Glutamatergic neuron (in vitro differentiated cells): ENCODE measurements at regions not wholly inside any gene's neighbourhood (a gene's known extent, or its start where the extent isn't known, plus 50 kb on each side); places are given as distances from the start of the nearest gene placed in this dataset.

ENCODE experiments used
- DNase-seq: peaks from one replicate; pipeline ENCODE4 v3.0.0; 2022
- H3K27ac Mint-ChIP-seq: one replicate; pipeline ENCODE4 v1.8.0; 2020; ENCODE audit warnings: mild to moderate bottlenecking, mixed read lengths, inconsistent platforms; ENCODE audit not compliant: unreplicated experiment
- H3K27me3 Mint-ChIP-seq: one replicate; pipeline ENCODE4 v1.8.0; 2020; ENCODE audit warnings: mild to moderate bottlenecking, moderate library complexity, mixed read lengths, inconsistent platforms; ENCODE audit not compliant: unreplicated experiment
- H3K36me3 Mint-ChIP-seq: one replicate; pipeline ENCODE4 v1.8.0; 2020; ENCODE audit warnings: mild to moderate bottlenecking, mixed read lengths, inconsistent platforms; ENCODE audit not compliant: unreplicated experiment
- H3K4me1 Mint-ChIP-seq: one replicate; pipeline ENCODE4 v1.8.0; 2020; ENCODE audit warnings: mild to moderate bottlenecking, low read depth, mixed read lengths, inconsistent platforms; ENCODE audit not compliant: unreplicated experiment
- H3K4me3 Mint-ChIP-seq: one replicate; pipeline ENCODE4 v1.8.0; 2020; ENCODE audit warnings: mild to moderate bottlenecking, mixed read lengths, inconsistent platforms; ENCODE audit not compliant: unreplicated experiment
- H3K9me3 Mint-ChIP-seq: one replicate; pipeline ENCODE4 v1.8.0; 2020; ENCODE audit warnings: mild to moderate bottlenecking, moderate library complexity, mixed read lengths, inconsistent platforms; ENCODE audit not compliant: unreplicated experiment
- CTCF ChIP-seq: fragments of 200-600 bp; sonication (generic); IDR thresholded peaks from one replicate; pipeline ENCODE4 v1.5.0; 2021; ENCODE audit not compliant: partially characterized antibody, unreplicated experiment

DNA sequence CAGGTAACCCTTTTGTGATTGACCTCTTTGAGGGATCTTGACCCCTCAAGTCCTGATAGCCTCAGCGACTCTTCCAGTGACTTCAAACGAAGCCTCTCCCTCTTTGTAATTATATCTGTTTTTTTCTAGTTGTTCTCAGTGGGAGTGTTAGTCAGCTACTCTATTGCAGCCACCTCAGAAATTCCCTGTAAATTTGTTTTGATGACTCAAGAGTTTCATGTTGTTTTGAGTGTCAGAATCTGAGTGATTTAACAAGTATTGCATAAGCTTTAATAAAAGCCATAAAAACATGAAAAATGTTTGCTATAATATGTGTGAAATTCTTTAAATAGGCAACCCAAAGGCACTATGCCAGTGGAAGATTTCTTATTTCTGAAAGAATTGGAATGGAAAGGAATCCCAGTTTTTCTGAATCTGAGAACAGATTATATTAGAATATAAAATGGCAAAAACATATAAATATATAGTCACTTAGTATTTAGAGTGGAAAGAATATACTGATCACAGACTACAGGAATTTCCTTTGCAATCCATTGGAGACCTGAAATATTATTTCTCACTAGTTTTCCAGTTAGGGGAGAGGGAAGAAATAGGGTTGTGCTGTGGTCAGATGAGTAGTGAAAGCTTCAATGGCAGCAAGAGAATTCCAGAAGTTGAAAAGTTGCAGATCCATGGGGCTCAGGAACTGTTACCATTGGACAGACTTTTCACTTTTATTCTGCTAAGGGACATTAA is 94.4 kb upstream of the SEMA3C start:
- Mint-ChIP-seq H3K9me3 (no peaks in the 10 kb centered on the region), H3K4me1 (no peaks in the 10 kb centered on the region), H3K27me3 (no peaks in the 10 kb centered on the region), H3K27ac (no peak overlapping the region), H3K36me3 (no peaks in the 10 kb centered on the region), H3K4me3 (no peak overlapping the region)
- DNase-seq, result no peak
- TF ChIP-seq CTCF, result no peak

DNA sequence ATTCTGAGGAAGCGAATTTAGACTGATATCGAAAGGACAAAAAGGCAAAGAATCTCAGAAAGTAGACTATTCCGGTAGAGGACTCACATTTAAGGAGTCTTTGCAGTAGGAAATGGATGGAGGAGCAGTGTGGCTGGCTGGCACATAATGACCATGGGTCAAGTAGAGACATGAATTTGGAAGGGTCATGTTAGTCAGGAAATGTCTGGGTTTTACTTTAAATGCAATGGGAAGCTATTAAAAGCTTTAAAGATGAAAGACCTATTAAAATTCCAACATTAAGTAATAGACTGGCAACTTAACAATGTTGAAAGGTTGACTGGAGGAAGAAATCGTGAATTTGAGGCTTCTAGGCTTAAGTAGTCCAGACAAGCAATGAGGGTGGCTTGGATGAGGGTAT is 90.0 kb upstream of the SEMA3C start:
- H3K4me3 Mint-ChIP-seq, result no peak overlapping the region
- no peak overlapping the region for H3K27ac Mint-ChIP-seq
- H3K27me3 Mint-ChIP-seq, result no peaks in the 10 kb centered on the region
- DNase-seq, result no peak
- H3K9me3 Mint-ChIP-seq, result no peaks in the 10 kb centered on the region
- no peaks in the 10 kb centered on the region for H3K36me3 Mint-ChIP-seq
- H3K4me1 Mint-ChIP-seq, result no peaks in the 10 kb centered on the region
- TF ChIP-seq CTCF, result no peak

DNA sequence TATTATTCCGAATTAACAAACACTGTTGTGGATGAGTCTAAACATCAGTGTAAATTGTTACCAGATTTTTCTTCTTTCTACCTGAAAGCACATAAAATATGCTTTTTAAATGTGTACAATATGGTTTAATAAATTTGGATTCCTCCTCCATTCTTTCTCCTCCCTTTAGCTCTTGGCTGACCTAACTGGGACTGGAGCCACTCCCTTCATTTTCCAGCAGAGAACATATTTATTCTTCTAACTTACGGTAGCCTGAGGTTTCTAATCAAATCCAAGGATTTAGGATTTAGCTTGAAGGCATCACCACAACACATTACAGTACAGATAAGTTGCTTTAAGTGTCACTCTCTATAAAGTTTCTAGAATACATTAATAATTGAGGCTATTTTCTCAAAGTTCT is 88.2 kb upstream of the SEMA3C start:
- Mint-ChIP-seq H3K9me3 (no peaks in the 10 kb centered on the region), H3K27me3 (no peaks in the 10 kb centered on the region), H3K4me3 (no peak overlapping the region), H3K4me1 (no peaks in the 10 kb centered on the region), H3K27ac (no peak overlapping the region), H3K36me3 (no peaks in the 10 kb centered on the region)
- TF ChIP-seq CTCF, result no peak
- DNase-seq, result no peak

DNA sequence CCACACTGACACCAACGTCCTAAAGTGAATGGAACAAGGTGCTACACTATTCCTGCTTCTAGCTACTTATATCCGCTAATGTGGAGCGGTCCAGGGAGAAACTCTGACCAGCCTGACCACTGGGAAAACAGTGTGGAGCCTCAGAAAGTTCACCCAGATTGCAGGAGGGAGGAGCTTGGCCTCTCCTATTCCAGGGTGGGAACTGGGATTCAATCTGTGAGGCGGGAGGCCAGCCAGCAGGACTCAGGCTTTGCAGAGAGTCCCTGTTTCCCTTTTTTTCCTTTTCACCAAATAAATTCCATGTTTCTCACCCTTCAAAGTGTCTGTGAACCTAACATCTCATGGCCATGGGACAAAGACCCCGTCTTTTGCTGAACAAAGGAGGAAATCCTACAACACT is 86.4 kb upstream of the SEMA3C start:
- Mint-ChIP-seq H3K4me1 (no peaks in the 10 kb centered on the region), H3K4me3 (no peak overlapping the region), H3K36me3 (no peaks in the 10 kb centered on the region), H3K9me3 (no peaks in the 10 kb centered on the region), H3K27ac (no peak overlapping the region), H3K27me3 (no peaks in the 10 kb centered on the region)
- no peak for TF ChIP-seq CTCF
- DNase-seq, result no peak

DNA sequence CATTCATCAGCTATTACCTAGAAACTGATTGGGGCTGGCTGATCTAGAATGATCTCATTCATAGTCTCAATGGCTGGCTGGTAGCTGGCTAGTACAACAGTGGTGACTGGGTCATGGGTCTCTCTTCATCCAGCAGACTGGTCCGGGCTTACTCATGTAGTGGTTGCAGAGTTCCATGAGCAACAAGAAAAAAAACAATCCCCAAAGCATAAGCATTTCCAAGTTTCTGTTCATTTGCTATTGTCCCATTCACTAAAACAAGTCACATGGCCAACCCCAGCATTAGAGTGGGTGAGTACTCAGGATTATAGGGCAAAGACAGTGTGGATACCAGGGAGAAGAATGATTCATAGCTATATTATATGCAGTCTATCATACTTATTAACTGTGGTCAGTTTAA is 85.2 kb upstream of the SEMA3C start:
- H3K36me3 Mint-ChIP-seq, result no peaks in the 10 kb centered on the region
- no peaks in the 10 kb centered on the region for H3K4me1 Mint-ChIP-seq
- DNase-seq, result no peak
- no peak for TF ChIP-seq CTCF
- no peak overlapping the region for H3K27ac Mint-ChIP-seq
- no peaks in the 10 kb centered on the region for H3K9me3 Mint-ChIP-seq
- H3K27me3 Mint-ChIP-seq, result no peaks in the 10 kb centered on the region
- no peak overlapping the region for H3K4me3 Mint-ChIP-seq
